ENCODE measurements at regions not wholly inside any gene's neighbourhood (a gene's known extent, or its start where the extent isn't known, plus 50 kb on each side); places are given as distances from the start of the nearest gene placed in this dataset.
"Not testable (repeated sequence)": the region's sequence is repeated elsewhere in the genome, so short reads cannot be mapped to it uniquely, and the experiment has no call there.

- DNase-seq, result no peak
Observed at GRCh38 chr12:127445581-127446139, 821.3 kb upstream of the TMEM132C start.

GRCh38 chr12:127448906-127449305 lies 818.1 kb upstream of the TMEM132C start:
- DNase-seq, result no peak

GRCh38 chr12:127450826-127451225 lies 816.1 kb upstream of the TMEM132C start:
- DNase-seq, result no peak

GRCh38 chr12:127455347-127456265 lies 811.4 kb upstream of the TMEM132C start:
- DNase-seq, result peak in 1 of 14 donors; percentile 59

GRCh38 chr12:127457726-127458125 lies 809.2 kb upstream of the TMEM132C start:
- peak in 1 of 14 donors; percentile 15 for DNase-seq

- DNase-seq, result no peak
Observed at GRCh38 chr12:127459166-127459565, 807.8 kb upstream of the TMEM132C start.

- no peak for DNase-seq
Observed at GRCh38 chr12:127459687-127460086, 807.3 kb upstream of the TMEM132C start.

GRCh38 chr12:127463237-127463636 lies 803.7 kb upstream of the TMEM132C start:
- DNase-seq, result no peak

- no peak for DNase-seq
Observed at GRCh38 chr12:127469331-127469730, 797.6 kb upstream of the TMEM132C start.

GRCh38 chr12:127473766-127474165 lies 793.2 kb upstream of the TMEM132C start:
- no peak for DNase-seq

- no peak for DNase-seq
Observed at GRCh38 chr12:127479256-127479655, 787.7 kb upstream of the TMEM132C start.

- DNase-seq, result no peak
Observed at GRCh38 chr12:127480775-127481314, 786.1 kb upstream of the TMEM132C start.

GRCh38 chr12:127482950-127483349 lies 784.0 kb upstream of the TMEM132C start:
- no peak for DNase-seq

- DNase-seq, result no peak
Observed at GRCh38 chr12:127485528-127485927, 781.4 kb upstream of the TMEM132C start.

- no peak for DNase-seq
Observed at GRCh38 chr12:127487031-127487430, 779.9 kb upstream of the TMEM132C start.

- no peak for DNase-seq
Observed at GRCh38 chr12:127489061-127489460, 777.9 kb upstream of the TMEM132C start.

- peak in 1 of 14 donors; percentile 84 for DNase-seq
Observed at GRCh38 chr12:127494961-127495915, 771.7 kb upstream of the TMEM132C start.

- peak in 1 of 14 donors; percentile 25 for DNase-seq
Observed at GRCh38 chr12:127496255-127496654, 770.7 kb upstream of the TMEM132C start.

GRCh38 chr12:127500512-127501035 lies 766.4 kb upstream of the TMEM132C start:
- no peak for DNase-seq

GRCh38 chr12:127501916-127502315 lies 765.1 kb upstream of the TMEM132C start:
- DNase-seq, result no peak

GRCh38 chr12:127503246-127503645 lies 763.7 kb upstream of the TMEM132C start:
- no peak for DNase-seq

- DNase-seq, result not testable (repeated sequence)
Observed at GRCh38 chr12:127503996-127504395, 763.0 kb upstream of the TMEM132C start.

Data from C1 segment of cervical spinal cord (tissue), 14 donors.